ENCODE measurements at regions not wholly inside any gene's neighbourhood (a gene's known extent, or its start where the extent isn't known, plus 50 kb on each side); places are given as distances from the start of the nearest gene placed in this dataset.

DNA sequence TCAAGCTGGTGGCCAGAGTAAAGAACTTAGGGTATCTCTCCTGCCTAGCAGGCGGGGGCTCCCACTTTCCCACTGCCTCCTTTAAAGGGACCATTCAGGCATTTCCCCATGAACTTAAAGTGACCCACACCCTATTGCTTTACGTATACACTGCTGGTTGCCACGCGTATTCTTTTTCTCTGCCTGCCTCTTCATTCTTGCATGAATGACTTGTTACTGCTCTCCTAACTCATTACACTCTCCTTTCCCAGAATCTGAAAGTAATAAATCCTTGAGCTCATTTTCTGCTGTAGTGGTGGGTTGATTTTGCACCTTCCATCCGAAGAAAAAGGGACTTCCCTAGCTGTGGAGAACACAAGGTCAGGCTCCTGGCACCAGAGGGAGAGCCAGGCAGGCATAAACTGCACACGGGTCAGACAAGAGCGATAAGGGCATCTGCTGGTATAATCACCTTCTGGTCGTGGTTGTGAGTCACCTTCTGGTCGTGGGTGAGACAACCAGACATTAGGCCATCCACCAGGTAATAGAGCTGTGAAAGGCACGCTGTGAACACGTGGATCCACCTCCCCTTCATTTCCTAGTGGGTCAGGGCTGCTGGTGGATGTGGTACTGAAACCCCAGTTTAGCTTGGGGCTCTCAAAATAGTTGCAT lies 950.3 kb downstream of the SOCS6 start:
- intact Hi-C loops (cut with DNase I) = no loop called here
- Histone ChIP-seq H3K9ac (ENCODE audit: low read length in 3 of 3) (no peak overlapping the region), H3K27ac (ENCODE audit: low read depth in 2 of 2, low read length in 2 of 2) (no peak overlapping the region), H3K36me3 (ENCODE audit: control insufficient read depth in 2 of 3, insufficient read depth in 3 of 3, low read length in 3 of 3) (no peaks in the 10 kb centered on the region), H3K27me3 (ENCODE audit: control insufficient read depth, insufficient read depth, low read length) (no peaks in the 10 kb centered on the region), H3K4me3 (ENCODE audit: low read length in 3 of 3) (no peak overlapping the region), H3K9me3 (ENCODE audit: control insufficient read depth in 2 of 3, insufficient read depth in 1 of 3, low read length in 3 of 3) (no peaks in the 10 kb centered on the region), H3K4me1 (ENCODE audit: control insufficient read depth in 2 of 3, insufficient read depth in 2 of 3, low read depth in 1 of 3, low read length in 3 of 3) (no peaks in the 10 kb centered on the region)
- FAIRE-seq (no peak), DNase-seq (peak in 3 of 5 donors; percentile 12 to 19 (median 18))
- TF ChIP-seq, protein P1, sequence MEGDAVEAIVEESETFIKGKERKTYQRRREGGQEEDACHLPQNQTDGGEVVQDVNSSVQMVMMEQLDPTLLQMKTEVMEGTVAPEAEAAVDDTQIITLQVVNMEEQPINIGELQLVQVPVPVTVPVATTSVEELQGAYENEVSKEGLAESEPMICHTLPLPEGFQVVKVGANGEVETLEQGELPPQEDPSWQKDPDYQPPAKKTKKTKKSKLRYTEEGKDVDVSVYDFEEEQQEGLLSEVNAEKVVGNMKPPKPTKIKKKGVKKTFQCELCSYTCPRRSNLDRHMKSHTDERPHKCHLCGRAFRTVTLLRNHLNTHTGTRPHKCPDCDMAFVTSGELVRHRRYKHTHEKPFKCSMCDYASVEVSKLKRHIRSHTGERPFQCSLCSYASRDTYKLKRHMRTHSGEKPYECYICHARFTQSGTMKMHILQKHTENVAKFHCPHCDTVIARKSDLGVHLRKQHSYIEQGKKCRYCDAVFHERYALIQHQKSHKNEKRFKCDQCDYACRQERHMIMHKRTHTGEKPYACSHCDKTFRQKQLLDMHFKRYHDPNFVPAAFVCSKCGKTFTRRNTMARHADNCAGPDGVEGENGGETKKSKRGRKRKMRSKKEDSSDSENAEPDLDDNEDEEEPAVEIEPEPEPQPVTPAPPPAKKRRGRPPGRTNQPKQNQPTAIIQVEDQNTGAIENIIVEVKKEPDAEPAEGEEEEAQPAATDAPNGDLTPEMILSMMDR (IDR thresholded peaks at IDR 0.05; ENCODE audit: borderline replicate concordance, extremely low read depth, insufficient read depth) = no peak

DNA sequence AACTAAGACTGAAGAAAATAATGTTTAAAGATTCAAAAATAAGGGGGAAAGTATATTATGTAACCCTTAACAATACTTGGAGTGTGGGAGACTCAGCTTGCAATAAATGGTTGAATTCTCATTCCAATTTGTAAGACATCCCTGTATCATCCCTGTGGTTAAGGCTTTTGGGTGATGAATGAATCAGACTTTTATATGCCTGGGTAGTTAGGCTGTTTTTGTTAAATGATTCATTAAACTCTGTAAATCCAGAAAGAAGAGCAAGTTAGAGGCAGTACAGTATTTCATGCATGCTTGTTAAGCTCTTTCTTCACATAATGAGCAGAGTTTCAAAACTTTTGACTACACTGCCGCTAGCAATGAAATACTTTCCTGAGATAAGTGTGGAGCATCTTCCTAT lies 948.8 kb downstream of the SOCS6 start:
- Histone ChIP-seq H3K9me3 (ENCODE audit: control insufficient read depth in 2 of 3, insufficient read depth in 1 of 3, low read length in 3 of 3) (no peaks in the 10 kb centered on the region), H3K27ac (ENCODE audit: low read depth in 2 of 2, low read length in 2 of 2) (no peak overlapping the region), H3K27me3 (ENCODE audit: control insufficient read depth, insufficient read depth, low read length) (no peaks in the 10 kb centered on the region), H3K9ac (ENCODE audit: low read length in 3 of 3) (no peak overlapping the region), H3K4me1 (ENCODE audit: control insufficient read depth in 2 of 3, insufficient read depth in 2 of 3, low read depth in 1 of 3, low read length in 3 of 3) (no peaks in the 10 kb centered on the region), H3K4me3 (ENCODE audit: low read length in 3 of 3) (no peak overlapping the region), H3K36me3 (ENCODE audit: control insufficient read depth in 2 of 3, insufficient read depth in 3 of 3, low read length in 3 of 3) (no peaks in the 10 kb centered on the region)
- TF ChIP-seq, protein P1 (IDR thresholded peaks at IDR 0.05; ENCODE audit: borderline replicate concordance, extremely low read depth, insufficient read depth) = no peak
- peak in 1 of 5 donors; percentile 1 for DNase-seq
- intact Hi-C loops (cut with DNase I) = no loop called here
- no peak for FAIRE-seq

DNA sequence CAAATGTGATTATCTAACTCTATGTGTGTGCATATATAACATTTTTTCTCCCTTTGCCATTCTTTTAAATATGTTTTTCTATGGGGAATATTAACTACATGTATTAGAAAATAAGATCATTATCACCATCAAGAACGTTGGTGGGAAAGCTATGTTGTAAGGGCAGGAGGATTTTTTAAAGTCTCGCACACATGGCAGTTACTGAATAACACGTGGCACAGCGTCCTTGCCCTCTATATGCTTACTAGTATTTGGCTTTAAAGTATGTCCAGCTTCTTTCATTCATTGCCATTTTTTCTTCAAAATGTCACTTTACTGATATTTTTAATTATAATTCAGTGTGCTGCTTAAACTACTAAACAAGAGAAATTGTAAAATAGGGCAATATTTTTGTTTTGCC lies 944.3 kb downstream of the SOCS6 start:
- no peak for DNase-seq
- H3K36me3 ChIP-seq (ENCODE audit: control insufficient read depth in 2 of 3, insufficient read depth in 3 of 3, low read length in 3 of 3) = no peaks in the 10 kb centered on the region
- no peak overlapping the region for H3K9ac ChIP-seq (ENCODE audit: low read length in 3 of 3)
- intact Hi-C loops (cut with DNase I) = no loop called here
- H3K4me1 ChIP-seq (ENCODE audit: control insufficient read depth in 2 of 3, insufficient read depth in 2 of 3, low read depth in 1 of 3, low read length in 3 of 3) = no peaks in the 10 kb centered on the region
- H3K27me3 ChIP-seq (ENCODE audit: control insufficient read depth, insufficient read depth, low read length) = no peaks in the 10 kb centered on the region
- H3K27ac ChIP-seq (ENCODE audit: low read depth in 2 of 2, low read length in 2 of 2) = no peak overlapping the region
- TF ChIP-seq, protein P1 (IDR thresholded peaks at IDR 0.05; ENCODE audit: borderline replicate concordance, extremely low read depth, insufficient read depth) = no peak
- no peaks in the 10 kb centered on the region for H3K9me3 ChIP-seq (ENCODE audit: control insufficient read depth in 2 of 3, insufficient read depth in 1 of 3, low read length in 3 of 3)
- no peak overlapping the region for H3K4me3 ChIP-seq (ENCODE audit: low read length in 3 of 3)
- no peak for FAIRE-seq

DNA sequence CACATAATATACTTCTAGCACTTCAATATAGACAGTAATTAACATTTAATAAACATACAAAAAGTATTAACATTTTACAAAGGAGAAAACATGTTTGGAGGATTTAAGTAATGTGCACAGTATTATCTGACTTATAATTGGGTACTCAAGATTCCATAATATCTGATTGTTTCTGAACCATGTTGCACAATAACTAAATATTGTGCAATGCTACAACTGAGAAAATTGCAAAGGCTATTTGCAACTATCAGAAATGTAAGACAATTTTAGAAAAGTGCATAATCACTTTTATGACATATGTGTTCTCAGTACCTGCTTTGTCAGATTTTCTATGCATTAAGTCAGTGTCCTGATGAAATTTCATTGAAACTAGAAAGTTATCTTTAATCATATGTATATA lies 934.6 kb downstream of the SOCS6 start:
- TF ChIP-seq, protein P1 (IDR thresholded peaks at IDR 0.05; ENCODE audit: borderline replicate concordance, extremely low read depth, insufficient read depth) = no peak
- no peak for DNase-seq
- intact Hi-C loops (cut with DNase I) = no loop called here

More for the DNA sequence above, 934.6 kb downstream of the SOCS6 start:
- Histone ChIP-seq H3K4me3 (ENCODE audit: low read length in 3 of 3) (no peak overlapping the region), H3K9ac (ENCODE audit: low read length in 3 of 3) (no peak overlapping the region), H3K27ac (ENCODE audit: low read depth in 2 of 2, low read length in 2 of 2) (no peak overlapping the region), H3K36me3 (ENCODE audit: control insufficient read depth in 2 of 3, insufficient read depth in 3 of 3, low read length in 3 of 3) (no peaks in the 10 kb centered on the region), H3K4me1 (ENCODE audit: control insufficient read depth in 2 of 3, insufficient read depth in 2 of 3, low read depth in 1 of 3, low read length in 3 of 3) (no peaks in the 10 kb centered on the region), H3K9me3 (ENCODE audit: control insufficient read depth in 2 of 3, insufficient read depth in 1 of 3, low read length in 3 of 3) (no peaks in the 10 kb centered on the region), H3K27me3 (ENCODE audit: control insufficient read depth, insufficient read depth, low read length) (no peaks in the 10 kb centered on the region)
- FAIRE-seq = no peak
